Activated CD4-positive, alpha-beta T cell treated with anti-CD3 and anti-CD28 coated beads, Interleukin-2, amount 50 U/mL, for 16 hours (primary cell): ENCODE measurements at regions not wholly inside any gene's neighbourhood (a gene's known extent, or its start where the extent isn't known, plus 50 kb on each side); places are given as distances from the start of the nearest gene placed in this dataset.

Source experiments
- DNase-seq: peaks from one replicate; pipeline ENCODE4 v3.0.0-alpha.2; 2020

GRCh38 chr3:80116281-80116680 is 348.5 kb upstream of the ROBO1 start:
- DNase-seq: no peak

DNA sequence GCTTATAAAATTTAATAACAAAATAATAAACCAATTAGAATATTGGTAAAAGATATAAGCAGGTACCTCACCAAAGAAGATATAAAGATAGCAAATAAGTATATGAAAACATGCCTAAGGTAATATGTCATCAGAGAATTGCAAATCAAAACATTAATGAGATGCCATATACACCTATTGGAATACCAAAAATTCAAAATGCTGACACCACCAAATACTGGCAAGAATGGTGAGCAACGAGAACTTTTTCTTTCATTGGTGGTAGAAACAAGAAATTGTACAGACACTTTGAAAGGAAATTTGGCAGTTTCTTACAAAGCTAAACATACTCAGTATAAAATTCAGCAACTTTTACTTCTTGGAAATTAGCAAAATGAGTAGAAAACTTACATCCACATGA is 346.9 kb upstream of the ROBO1 start:
- no peak for DNase-seq

- DNase-seq: no peak
Measured at GRCh38 chr3:80113331-80113730, 345.5 kb upstream of the ROBO1 start.

GRCh38 chr3:80099559-80100066 is 331.8 kb upstream of the ROBO1 start:
- DNase-seq: no peak

GRCh38 chr3:80097674-80098073 is 329.9 kb upstream of the ROBO1 start:
- no peak for DNase-seq

DNA sequence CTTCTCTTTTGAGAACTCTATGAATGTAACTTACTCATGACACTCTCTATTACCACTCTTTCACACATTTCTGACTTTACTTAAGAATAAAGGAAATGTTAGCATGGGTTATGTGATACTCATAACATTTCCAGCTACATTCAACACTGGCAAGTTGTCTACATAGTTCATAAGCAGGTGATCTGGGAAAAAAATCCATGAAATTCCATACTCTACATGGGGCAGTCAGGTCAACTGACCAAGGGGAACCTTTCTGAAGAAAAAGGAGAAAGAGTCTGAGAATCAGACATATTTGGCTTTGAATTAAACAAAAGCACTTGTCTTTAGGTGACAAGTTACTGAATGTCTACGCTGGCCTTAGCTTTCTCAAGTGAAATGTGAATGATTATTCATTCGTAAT is 329.1 kb upstream of the ROBO1 start:
- DNase-seq: no peak

GRCh38 chr3:80094589-80094988 is 326.8 kb upstream of the ROBO1 start:
- DNase-seq: no peak

DNA sequence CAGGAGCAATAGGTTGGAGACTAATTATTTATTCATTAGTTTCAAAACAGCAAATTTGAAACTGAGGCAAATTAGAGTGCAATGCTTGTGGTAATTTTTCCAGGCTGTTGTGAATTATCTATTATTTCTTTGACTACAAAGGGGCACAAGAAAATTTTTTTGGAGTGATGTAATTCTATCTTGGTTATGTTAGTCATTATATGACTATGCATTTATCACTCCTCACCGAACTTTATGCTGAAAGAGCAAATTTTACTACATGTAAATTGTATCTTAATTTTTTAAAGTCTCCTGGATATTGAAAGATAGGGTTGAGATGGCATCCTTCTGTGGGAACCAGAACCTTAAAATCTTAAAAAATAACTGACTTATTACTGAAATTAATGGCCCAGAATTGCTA is 320.0 kb upstream of the ROBO1 start:
- DNase-seq: no peak

GRCh38 chr3:80086426-80086825 is 318.6 kb upstream of the ROBO1 start:
- no peak for DNase-seq

- no peak for DNase-seq
Measured at GRCh38 chr3:80079886-80080285, 312.1 kb upstream of the ROBO1 start.

DNA sequence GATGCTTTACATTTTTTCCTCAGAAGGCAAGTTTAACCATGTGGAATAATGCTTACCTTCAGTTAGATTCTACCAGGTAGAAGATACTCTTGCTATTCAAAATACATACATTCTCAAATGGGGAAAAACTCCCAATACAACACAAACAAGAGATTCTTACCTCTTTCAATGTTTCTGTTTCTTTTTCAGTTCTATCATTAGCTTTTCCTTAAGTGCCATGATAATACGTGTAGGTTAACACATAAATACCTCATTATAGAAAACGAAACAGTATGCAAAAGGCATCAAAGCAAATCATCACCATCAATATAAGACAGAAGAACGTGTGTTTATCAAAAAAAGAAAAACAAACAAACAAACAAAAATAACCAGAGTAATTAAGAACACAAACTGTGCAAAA is 300.7 kb upstream of the ROBO1 start:
- no peak for DNase-seq

DNA sequence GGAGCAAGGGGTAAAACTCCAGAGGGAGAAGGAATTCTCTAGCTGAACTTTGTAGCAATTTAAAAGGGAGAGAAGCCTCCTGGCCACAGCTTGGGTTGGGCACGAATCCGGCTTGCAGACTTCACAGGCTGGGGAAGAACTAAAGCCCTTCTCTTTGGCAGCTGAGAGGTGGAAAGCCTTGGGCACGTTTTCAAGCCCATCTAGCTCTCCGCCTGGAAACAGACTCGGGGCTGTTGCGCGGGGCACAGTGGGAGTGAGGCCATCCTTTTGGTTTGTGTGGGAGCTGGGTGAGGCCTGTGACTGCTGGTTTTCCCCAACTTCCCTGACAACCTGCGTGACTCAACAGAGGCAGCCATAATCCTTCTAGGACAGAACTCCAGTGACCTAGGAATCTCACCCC is 295.7 kb upstream of the ROBO1 start:
- no peak for DNase-seq

DNA sequence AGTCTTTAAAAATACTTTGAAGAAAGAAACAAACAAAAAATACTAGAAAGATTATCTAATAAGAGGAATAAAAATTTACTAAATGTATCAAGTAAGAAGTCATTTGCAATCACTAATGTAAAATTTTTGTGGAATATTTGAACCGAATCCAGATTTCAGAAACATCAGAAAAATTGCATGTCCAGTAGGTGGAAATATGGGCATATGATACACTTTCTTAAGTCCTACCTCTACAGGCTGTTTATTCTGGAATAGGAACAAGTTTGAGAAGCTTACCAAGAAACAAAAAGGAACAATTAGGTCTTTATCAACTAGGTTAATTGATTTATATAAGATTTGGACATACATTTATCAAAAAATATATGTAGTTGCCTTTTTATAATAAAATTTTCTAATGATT is 292.9 kb upstream of the ROBO1 start:
- no peak for DNase-seq

DNA sequence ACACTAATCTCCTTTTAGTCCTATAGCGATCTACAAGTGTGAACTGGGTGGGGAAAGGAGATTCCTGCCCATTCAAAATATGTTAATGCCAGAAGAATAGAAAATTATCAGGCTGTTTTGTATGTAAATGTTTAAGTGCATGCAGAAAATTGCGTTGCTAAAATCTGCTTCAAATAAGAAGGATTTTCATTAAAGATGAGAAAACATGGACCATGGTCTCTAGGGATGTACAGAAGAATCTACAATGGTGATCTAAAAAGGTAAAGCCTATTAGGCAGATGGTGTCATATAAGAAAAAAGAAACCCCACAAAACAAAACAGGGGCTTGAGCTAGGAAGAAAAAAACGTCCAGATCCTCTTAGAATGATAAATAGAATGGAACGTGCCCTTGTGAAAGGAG is 287.5 kb upstream of the ROBO1 start:
- DNase-seq: no peak

- no peak for DNase-seq
Measured at GRCh38 chr3:80052271-80052670, 284.5 kb upstream of the ROBO1 start.

- no peak for DNase-seq
Measured at GRCh38 chr3:80051602-80051962, 283.8 kb upstream of the ROBO1 start.

- no peak for DNase-seq
Measured at GRCh38 chr3:80050826-80051601, 283.2 kb upstream of the ROBO1 start.

DNA sequence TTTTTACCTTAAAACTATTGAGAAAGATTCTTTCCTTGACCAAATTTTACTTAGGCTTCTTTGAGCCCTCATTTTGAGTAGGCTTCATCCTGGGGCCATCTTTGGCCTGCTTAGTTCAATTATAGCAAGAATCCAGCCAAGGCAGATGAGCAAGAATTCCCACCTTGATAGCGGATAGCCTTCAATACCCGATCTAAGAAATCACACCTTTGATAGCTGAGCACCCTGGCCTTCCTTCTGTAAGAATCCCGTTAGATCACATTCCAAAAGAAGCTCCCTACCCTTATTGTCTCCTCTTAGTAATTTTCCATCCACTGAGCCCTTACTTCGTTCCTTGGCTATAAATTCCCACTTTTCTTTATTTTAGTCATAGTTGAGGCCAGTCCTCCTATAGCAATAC is 275.4 kb upstream of the ROBO1 start:
- DNase-seq: no peak

GRCh38 chr3:80040067-80040466 is 272.3 kb upstream of the ROBO1 start:
- no peak for DNase-seq

- DNase-seq: no peak
Measured at GRCh38 chr3:80036176-80036575, 268.4 kb upstream of the ROBO1 start.

- DNase-seq: no peak
Measured at GRCh38 chr3:80035021-80035420, 267.2 kb upstream of the ROBO1 start.

- DNase-seq: no peak
Measured at GRCh38 chr3:80023010-80023409, 255.2 kb upstream of the ROBO1 start.

DNA sequence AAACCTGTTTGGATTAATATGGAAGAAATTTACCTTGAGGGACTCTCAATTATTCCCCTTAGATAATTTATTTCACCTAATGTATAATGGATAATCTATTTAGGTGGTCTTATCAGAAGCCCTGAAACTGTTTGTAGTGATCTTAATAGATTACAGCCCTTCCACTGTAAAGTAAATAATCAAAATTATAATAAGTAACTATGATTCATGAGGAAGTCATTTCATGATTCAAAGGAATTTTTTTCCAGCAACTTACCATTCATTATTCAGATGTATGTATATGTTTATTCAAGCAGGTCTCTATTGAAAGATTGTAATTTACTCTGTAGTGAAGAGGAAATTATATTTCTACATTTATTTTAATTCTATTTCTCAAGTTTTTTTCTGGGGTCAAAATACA is 250.6 kb upstream of the ROBO1 start:
- DNase-seq: no peak

GRCh38 chr3:80017369-80017768 is 249.6 kb upstream of the ROBO1 start:
- no peak for DNase-seq

GRCh38 chr3:80014576-80014975 is 246.8 kb upstream of the ROBO1 start:
- DNase-seq: no peak
